Stimulated activated naive CD8-positive, alpha-beta T cell treated with anti-CD3 and anti-CD28 coated beads, Interleukin-15, amount 100 ng/mL, for 72 hours (primary cell): ENCODE measurements at regions not wholly inside any gene's neighbourhood (a gene's known extent, or its start where the extent isn't known, plus 50 kb on each side); places are given as distances from the start of the nearest gene placed in this dataset.

Experiments
- ATAC-seq: fragments of 150-1000 bp; cut with Tn5 transposase; 2 replicates; pipeline ENCODE4 v1.10.0; 2021; ENCODE audit warnings: mild to moderate bottlenecking, moderate library complexity
- DNase-seq, 2 donors: peaks; one replicate each; pipeline ENCODE4 v3.0.0; 2021 to 2022
- H3K27ac Mint-ChIP-seq, 2 donors: one replicate each; pipeline ENCODE4 v1.8.0; 2022; ENCODE audit warnings: mild to moderate bottlenecking in 2 of 2, mixed read lengths in 2 of 2, moderate library complexity in 2 of 2
- H3K27me3 Mint-ChIP-seq: one replicate; pipeline ENCODE4 v1.8.0; 2022; ENCODE audit warnings: mixed read lengths
- H3K4me1 Mint-ChIP-seq: one replicate; pipeline ENCODE4 v1.8.0; 2022; ENCODE audit warnings: mild to moderate bottlenecking, mixed read lengths
- H3K4me3 Mint-ChIP-seq, 2 donors: one replicate each; pipeline ENCODE4 v1.8.0; 2022; ENCODE audit warnings: mild to moderate bottlenecking in 2 of 2, mixed read lengths in 2 of 2, moderate library complexity in 1 of 2
- H3K9me3 Mint-ChIP-seq, 2 donors: one replicate each; pipeline ENCODE4 v1.8.0; 2022; ENCODE audit warnings: mixed read lengths in 2 of 2

DNA sequence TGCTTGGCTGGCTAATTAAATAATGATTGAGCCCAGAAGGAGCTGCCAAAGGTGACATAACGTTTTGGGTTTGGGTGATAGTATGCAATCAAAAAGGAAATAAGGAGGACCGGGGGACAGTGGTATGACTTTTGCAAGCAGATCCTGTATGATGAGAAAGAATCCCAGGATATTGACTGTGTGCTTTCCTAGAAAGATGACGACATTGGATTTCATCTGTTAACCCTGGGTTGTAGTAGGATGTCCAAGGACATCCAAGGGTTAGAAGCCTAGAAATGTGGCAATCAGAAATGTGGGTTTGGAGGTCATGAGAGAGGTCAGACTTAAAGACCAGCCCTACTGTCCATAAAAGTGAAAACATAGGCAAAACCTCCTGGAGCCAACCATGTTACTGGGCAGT, 50.3 kb upstream of the HMHB1 start:
- ATAC-seq = no peak
- H3K27ac Mint-ChIP-seq = no peak overlapping the region
- H3K4me3 Mint-ChIP-seq = no peak overlapping the region
- peaks cover 8% of the 10 kb centered on the region for H3K27me3 Mint-ChIP-seq
- no peaks in the 10 kb centered on the region for H3K4me1 Mint-ChIP-seq
- no peaks in the 10 kb centered on the region for H3K9me3 Mint-ChIP-seq
- no peak for DNase-seq

DNA sequence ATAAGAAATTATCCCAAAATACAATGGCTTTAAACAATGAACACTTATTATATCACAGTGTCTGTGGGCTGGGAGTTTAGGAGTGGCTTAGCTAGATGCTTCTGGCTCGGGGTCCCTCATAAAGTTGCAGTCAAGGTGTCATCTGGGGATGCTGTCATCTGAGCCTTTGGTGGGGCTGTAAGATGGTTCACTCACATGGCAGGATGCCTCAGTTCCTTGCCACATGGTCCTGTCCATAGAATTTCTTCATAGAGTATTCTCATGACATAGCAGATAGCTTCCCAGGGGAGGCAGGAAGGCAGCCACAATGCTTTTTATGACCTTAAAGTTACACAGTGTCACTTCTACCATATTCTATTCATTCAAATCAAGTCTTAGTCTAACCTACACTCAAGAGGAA, 51.2 kb upstream of the HMHB1 start:
- Mint-ChIP-seq H3K4me1 (no peaks in the 10 kb centered on the region), H3K27ac (no peak overlapping the region), H3K27me3 (no peaks in the 10 kb centered on the region), H3K4me3 (no peak overlapping the region), H3K9me3 (no peaks in the 10 kb centered on the region)
- ATAC-seq (no peak), DNase-seq (no peak)

DNA sequence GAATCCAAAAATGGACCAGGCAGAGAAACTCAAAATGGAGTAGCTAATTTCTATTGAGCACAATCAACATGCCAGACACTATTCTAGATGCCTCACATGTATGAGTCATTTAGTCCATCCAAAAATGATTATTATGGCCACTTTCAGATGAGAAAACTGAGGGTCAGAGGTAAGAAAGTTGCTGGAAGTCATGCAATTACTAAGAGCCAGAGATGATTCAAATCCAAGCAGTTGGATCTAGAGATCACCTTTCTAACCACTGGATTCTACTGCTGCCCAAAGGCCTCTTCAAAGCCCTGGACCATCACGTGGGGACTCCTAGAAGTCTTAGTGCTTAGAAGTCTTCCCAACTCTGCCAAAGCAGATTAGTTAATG, 51.8 kb upstream of the HMHB1 start:
- H3K27me3 Mint-ChIP-seq = no peaks in the 10 kb centered on the region
- H3K27ac Mint-ChIP-seq = peak overlapping the region in 1 of 2 donors; percentile 10
- no peaks in the 10 kb centered on the region for H3K9me3 Mint-ChIP-seq
- no peak overlapping the region for H3K4me3 Mint-ChIP-seq
- ATAC-seq (peak; percentile 49), DNase-seq (no peak)
- H3K4me1 Mint-ChIP-seq = no peaks in the 10 kb centered on the region

DNA sequence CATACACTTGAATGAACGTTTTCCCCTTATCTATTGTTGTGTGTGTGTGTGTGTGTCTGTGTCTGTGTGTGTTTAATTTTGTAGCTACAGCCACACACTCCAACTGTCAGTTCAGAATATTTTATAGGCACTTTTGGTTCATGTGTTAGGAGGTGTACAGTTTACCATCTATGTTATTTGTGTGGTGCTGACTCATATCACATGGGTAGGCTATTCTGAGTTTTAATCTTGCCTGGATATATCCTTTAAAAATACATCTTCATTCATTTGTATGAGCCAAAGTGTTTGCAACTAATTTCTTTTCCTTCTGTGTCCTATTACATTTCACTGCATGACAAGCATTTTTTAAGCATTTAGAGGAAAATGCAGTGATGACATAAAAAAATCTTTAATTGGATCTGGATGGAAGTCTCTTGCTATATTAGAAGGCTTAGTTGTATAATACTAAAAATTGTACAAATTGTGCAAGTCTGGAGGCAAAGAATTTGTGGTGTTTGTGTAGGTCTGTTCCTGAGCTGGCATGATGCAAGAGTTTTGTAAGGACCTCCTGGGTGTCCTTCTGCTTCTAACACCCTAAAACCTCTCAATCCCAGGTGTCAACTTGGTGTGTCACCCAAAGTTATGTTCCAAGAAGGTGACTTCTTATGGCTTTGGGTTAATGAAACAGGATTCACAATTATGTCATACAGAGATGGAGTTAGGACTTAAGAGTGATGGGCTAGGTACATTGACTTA, 52.4 kb upstream of the HMHB1 start:
- Mint-ChIP-seq H3K9me3 (no peaks in the 10 kb centered on the region), H3K4me1 (no peaks in the 10 kb centered on the region), H3K27me3 (no peaks in the 10 kb centered on the region), H3K4me3 (no peak overlapping the region), H3K27ac (peak overlapping the region in 1 of 2 donors; percentile 10)
- ATAC-seq (no peak), DNase-seq (no peak)

DNA sequence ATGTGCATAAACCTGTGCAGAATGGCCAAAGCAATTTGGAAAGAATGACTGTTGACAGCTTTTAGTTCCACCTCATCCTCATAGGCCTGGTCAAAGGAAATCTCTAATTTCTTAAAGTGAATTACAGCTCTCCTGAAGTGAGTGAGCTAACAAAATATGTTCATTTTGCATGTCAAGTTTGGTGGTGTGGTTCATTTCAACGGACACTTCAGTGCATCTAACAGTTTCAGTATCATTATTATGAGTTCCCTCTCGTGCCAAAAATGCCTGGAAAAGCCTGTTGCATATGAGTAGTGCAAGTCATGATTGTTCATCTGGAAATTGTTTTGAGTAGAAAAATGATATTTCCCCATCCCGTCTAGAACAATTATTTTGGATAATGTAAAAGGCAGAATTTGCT, 53.2 kb upstream of the HMHB1 start:
- H3K9me3 Mint-ChIP-seq = no peaks in the 10 kb centered on the region
- H3K27ac Mint-ChIP-seq = no peak overlapping the region
- H3K27me3 Mint-ChIP-seq = no peaks in the 10 kb centered on the region
- ATAC-seq (no peak), DNase-seq (no peak)
- no peaks in the 10 kb centered on the region for H3K4me1 Mint-ChIP-seq
- no peak overlapping the region for H3K4me3 Mint-ChIP-seq

DNA sequence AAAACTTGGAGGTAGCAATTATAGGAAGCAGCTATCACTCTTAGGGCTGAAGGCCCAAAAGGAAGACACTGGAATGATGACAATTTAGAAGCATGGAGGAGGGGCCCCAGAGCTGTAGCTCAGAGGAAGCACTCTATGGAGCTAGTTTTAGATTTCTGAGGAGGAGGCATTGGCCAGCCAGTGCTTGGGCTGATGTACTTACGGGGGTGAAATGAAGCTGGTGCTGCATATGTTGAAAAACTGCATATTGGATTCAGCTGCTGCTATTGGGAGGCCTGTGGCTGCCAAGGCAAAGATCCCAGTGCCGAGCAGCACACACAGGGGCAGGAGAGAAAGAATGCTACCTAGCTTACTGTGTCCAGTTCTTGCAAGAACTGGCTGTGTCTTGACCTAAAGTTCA, 53.9 kb upstream of the HMHB1 start:
- no peak overlapping the region for H3K27ac Mint-ChIP-seq
- no peak overlapping the region for H3K4me3 Mint-ChIP-seq
- ATAC-seq (no peak), DNase-seq (no peak)
- no peaks in the 10 kb centered on the region for H3K4me1 Mint-ChIP-seq
- no peaks in the 10 kb centered on the region for H3K9me3 Mint-ChIP-seq
- no peaks in the 10 kb centered on the region for H3K27me3 Mint-ChIP-seq

DNA sequence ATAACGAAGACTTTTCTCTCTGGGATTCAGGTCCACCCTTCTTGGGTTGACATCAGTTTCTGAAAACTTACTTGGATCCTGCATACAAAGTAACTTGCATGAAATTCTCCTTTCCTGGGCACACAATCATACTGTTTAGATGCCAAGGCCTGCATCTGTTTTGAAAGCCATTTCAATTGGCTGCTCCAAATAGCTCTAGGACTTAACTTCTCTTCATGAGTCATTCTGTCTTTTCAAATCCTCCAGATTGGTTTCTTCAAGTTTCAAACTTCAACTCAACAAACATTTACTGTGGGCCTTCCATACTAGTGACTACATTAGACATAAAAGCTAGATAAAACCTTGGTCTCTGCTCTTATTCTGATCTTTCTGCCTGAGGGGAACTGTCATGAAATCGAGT, 54.8 kb upstream of the HMHB1 start:
- Mint-ChIP-seq H3K4me3 (no peak overlapping the region), H3K27ac (no peak overlapping the region), H3K4me1 (no peaks in the 10 kb centered on the region), H3K9me3 (no peaks in the 10 kb centered on the region), H3K27me3 (no peaks in the 10 kb centered on the region)
- ATAC-seq (no peak), DNase-seq (no peak)

DNA sequence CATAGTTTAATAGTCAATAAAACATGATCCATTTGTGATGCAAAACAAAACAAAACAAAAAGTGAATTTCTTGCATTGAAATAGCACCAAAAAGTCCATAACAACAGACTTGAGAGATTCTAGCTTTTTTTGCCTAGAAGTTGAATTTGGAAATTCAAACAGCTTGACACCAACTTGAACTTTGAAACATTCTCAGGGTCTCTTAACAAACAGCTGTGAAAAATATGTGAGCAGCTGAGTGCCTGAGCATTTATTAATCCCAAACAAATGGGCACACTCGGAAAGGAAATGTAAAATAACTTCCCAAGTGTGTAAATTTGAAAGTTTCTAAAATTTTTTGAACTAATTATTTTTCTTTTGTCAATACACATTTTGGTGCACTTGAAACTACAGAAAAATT, 56.0 kb upstream of the HMHB1 start:
- Mint-ChIP-seq H3K27ac (no peak overlapping the region), H3K4me1 (no peaks in the 10 kb centered on the region), H3K27me3 (peaks cover 3% of the 10 kb centered on the region), H3K9me3 (no peaks in the 10 kb centered on the region), H3K4me3 (no peak overlapping the region)
- no peak for ATAC-seq
- no peak for DNase-seq

DNA sequence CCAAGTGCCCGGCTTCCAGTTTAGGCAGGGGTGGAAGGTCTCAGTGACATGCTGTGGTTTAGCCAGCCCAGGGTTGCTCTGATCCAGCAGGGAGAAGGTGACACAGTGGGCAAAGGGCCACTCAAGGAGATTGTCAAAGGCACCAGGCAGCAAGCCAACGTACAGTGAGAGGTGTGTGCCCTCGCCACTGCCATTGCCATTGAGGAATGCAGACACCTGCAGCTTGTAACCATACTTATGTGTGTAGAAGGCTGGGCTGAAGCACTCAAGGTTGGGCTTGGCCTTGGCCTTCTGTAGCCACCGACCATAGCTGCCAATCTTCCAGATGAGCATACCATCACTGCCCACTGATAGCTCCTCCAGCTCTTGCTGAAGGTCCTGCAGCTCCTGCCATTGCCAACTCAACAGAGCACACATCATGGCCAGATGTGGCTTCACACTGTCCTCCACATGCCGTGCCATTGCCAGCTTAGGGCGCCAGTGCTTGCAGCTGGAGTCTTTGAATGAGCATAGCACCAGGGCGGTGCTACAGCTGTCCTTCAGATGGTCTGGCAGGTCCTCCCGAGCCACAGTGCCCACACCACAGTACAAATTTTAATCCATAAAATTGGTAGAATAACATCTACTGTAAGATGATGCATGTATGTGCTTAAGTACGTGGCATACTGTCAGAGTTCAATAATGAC, 59.7 kb upstream of the HMHB1 start:
- DNase-seq (no peak), ATAC-seq (no peak)
- no peaks in the 10 kb centered on the region for H3K4me1 Mint-ChIP-seq
- no peaks in the 10 kb centered on the region for H3K9me3 Mint-ChIP-seq
- no peak overlapping the region for H3K4me3 Mint-ChIP-seq
- H3K27ac Mint-ChIP-seq = no peak overlapping the region
- H3K27me3 Mint-ChIP-seq = peaks cover 11% of the 10 kb centered on the region

DNA sequence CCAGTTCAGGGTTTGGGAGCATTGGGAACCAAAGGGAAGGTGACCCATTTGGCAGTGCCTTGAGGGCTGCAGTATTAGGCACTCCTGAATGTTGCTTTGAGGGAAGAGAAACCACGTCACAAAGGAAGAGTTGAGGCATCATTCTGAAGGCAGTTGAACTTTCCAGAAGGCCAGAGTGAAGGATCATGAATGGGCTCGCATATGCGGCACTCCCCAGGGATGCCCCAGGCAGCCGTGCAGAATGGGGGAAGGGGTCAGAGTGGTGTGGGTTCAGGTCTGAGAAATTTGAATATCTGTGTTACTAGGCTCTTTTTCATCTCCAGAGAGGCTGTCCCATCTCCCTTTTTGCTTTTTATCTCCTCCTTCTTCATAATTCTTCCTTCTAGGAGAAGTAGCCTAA, 60.6 kb upstream of the HMHB1 start:
- ATAC-seq (no peak), DNase-seq (no peak)
- Mint-ChIP-seq H3K27ac (no peak overlapping the region), H3K4me1 (no peaks in the 10 kb centered on the region), H3K9me3 (no peaks in the 10 kb centered on the region), H3K4me3 (no peak overlapping the region), H3K27me3 (peaks cover 11% of the 10 kb centered on the region)

DNA sequence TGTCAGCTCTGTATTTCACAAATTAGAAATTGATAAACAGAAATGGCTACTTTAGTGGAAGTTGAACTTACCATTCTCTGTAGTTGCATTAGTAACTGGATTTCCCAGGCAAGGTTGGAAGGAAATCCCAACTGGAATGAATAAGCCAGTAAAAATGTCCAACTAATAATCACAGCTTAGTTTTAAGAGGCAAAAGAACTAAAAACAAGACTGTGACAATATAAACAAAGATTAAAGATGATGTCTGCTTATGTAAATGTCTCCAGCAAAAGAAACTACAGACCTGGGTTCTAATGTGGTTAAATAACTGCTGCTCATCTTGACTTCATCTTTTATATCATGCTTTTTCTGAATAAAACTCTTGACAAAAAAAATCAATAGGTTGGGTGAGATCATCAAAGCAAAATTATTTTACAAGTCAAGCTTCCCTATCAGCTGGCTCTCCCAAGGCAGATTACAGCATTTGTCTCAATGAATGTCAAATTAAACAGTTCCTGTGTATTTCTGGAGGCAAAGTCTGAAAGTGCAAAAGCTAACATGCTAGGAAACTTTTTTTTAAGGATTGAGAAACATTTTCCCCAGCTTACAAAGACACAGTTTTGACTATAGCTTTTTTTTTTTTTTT, 62.3 kb upstream of the HMHB1 start:
- Mint-ChIP-seq H3K9me3 (no peaks in the 10 kb centered on the region), H3K27ac (no peak overlapping the region), H3K4me3 (no peak overlapping the region), H3K27me3 (peaks cover 11% of the 10 kb centered on the region), H3K4me1 (no peaks in the 10 kb centered on the region)
- DNase-seq = no peak
- no peak for ATAC-seq

DNA sequence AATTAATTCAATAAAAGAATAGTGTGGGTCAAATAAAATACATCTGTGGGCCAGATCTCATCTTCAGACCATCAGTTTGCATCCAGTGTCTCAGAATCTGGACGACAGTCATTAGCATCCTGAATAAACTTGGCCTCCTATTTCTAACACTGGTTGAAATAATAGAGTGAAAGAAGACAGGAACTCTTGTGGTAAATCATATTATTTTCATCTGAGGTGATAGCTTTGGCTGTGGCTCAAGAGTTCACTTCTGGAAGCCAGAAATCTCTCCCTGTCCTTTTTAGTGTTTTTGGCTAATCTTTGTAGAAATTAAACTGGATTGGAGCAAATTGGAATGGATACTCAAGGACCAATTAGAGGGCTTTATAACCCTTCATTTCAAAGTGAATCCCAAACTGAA, 63.4 kb upstream of the HMHB1 start:
- Mint-ChIP-seq H3K27me3 (peaks cover 11% of the 10 kb centered on the region), H3K9me3 (no peaks in the 10 kb centered on the region), H3K27ac (no peak overlapping the region), H3K4me3 (no peak overlapping the region), H3K4me1 (no peaks in the 10 kb centered on the region)
- DNase-seq = no peak
- no peak for ATAC-seq

DNA sequence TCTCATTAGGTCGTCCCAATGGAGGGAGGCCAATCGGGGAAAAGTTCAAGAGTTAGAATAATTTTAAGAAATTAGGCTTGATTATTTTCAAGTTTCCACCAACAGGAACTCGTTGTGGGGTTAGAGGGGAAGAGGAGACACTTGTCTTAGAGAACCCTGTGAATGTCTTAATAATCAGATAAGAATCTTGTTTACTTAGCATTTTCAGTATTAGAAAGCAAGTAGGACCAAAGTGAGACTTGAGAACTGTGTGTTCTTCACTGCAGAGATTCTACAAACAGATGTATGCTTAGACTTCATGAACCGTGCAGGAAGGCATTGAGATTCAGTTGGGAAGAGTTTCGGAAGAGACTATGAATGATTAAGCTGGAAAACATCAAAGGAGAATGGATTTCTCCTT, 69.0 kb upstream of the HMHB1 start:
- Mint-ChIP-seq H3K27ac (no peak overlapping the region), H3K9me3 (no peaks in the 10 kb centered on the region), H3K4me3 (no peak overlapping the region), H3K27me3 (peaks cover 5% of the 10 kb centered on the region), H3K4me1 (no peaks in the 10 kb centered on the region)
- no peak for ATAC-seq
- DNase-seq = no peak

DNA sequence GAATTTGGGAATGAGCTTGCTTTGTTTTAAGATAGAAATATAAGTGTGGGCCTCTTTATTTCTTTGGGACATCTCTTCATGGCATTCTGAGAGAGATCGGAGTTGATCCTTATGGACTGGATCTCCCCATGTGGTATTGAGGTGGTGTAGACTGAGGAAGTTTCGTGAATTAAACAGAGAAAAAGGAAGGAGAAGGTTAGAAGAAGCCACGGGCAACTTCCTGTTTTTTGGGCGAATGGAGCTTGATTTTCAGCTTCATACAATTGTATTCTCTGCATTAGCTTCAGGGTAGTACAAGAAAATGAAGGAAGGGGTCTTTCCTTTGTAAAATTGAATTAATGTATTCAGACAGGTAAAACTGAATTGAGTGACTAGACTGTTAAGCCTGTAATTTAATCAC, 70.5 kb upstream of the HMHB1 start:
- H3K27ac Mint-ChIP-seq = peak overlapping the region in 1 of 2 donors; percentile 44
- H3K27me3 Mint-ChIP-seq = peaks cover 5% of the 10 kb centered on the region
- H3K9me3 Mint-ChIP-seq = no peaks in the 10 kb centered on the region
- DNase-seq (no peak), ATAC-seq (no peak)
- no peaks in the 10 kb centered on the region for H3K4me1 Mint-ChIP-seq
- no peak overlapping the region for H3K4me3 Mint-ChIP-seq

DNA sequence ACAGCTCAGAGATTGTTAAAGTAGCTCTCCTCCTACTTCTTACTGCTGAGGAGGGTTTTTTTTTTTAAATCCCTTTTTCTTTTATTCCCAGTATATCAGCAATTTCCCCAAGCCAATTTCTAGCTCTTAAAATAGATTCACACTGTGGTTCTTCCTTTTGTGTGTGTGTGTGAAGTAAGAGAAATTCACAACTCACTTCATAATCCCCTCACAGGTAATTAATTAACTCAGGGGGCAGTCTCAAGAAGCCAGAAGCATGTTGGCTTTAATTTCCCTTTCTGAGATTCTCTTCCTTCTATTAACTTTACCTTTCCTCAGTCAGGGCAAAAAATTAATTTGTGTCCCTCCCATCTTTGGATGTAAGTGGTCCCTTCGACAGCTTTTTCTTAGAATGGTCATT, 71.0 kb upstream of the HMHB1 start:
- Mint-ChIP-seq H3K27ac (peak overlapping the region in 1 of 2 donors; percentile 44), H3K4me1 (no peaks in the 10 kb centered on the region), H3K4me3 (no peak overlapping the region), H3K27me3 (peaks cover 5% of the 10 kb centered on the region), H3K9me3 (no peaks in the 10 kb centered on the region)
- DNase-seq (no peak), ATAC-seq (no peak)

DNA sequence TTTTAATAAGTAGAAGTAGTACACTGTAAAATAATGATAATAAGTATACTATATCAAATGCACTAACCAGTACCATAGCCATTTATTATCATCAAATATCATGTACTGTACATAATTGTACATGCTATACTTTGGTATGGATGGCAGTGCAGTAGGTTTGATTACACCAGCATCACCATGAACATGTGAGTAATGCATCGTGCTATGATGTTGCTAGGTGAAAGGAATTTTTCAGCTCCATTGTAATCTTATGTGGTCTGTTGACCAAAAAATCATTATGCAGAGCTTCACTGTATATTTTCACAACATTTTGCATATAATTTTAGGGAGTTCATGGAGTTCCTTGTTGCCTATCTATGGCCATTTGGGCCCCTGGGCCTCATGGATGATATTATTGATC, 72.2 kb upstream of the HMHB1 start:
- Mint-ChIP-seq H3K4me3 (no peak overlapping the region), H3K27ac (no peak overlapping the region)
- no peak for ATAC-seq

More for the DNA sequence above, 72.2 kb upstream of the HMHB1 start:
- Mint-ChIP-seq H3K27me3 (peaks cover 5% of the 10 kb centered on the region), H3K9me3 (no peaks in the 10 kb centered on the region), H3K4me1 (no peaks in the 10 kb centered on the region)
- DNase-seq = no peak
